Adrenal gland (tissue), 5 donors: ENCODE measurements at regions not wholly inside any gene's neighbourhood (a gene's known extent, or its start where the extent isn't known, plus 50 kb on each side); places are given as distances from the start of the nearest gene placed in this dataset.

Source experiments
- CTCF ChIP-seq, 6 experiments: fragments of 450-650 bp in 4 of 6; fragments of 200-600 bp in 2 of 6; sonication (generic) in 1 of 6; IDR thresholded peaks; 1 replicate in 5 of 6; 2 replicates in 1 of 6; pipeline versions ENCODE4 v1.5.1 to v1.8.0; 2016 to 2021; ENCODE audit warnings: antibody characterized with exemption in 6 of 6, mild to moderate bottlenecking in 2 of 6, moderate library complexity in 1 of 6
- POLR2A ChIP-seq, 2 donors: fragments of 450-650 bp; IDR thresholded peaks; one replicate each; pipeline ENCODE4 v1.6.1; 2017; ENCODE audit warnings: antibody characterized with exemption in 2 of 2, mild to moderate bottlenecking in 2 of 2, moderate library complexity in 1 of 2
- donor health status: DM: no; HTN: no; CAD: no.

- TF ChIP-seq CTCF (IDR thresholded peaks at IDR 0.05) = no peak
- no peak for TF ChIP-seq POLR2A (IDR thresholded peaks at IDR 0.05)
Measured at GRCh38 chr13:111422348-111422747, 101.9 kb downstream of the TEX29 start.
